Hippocampal formation (tissue), 2 donors: ENCODE measurements at regions not wholly inside any gene's neighbourhood (a gene's known extent, or its start where the extent isn't known, plus 50 kb on each side); places are given as distances from the start of the nearest gene placed in this dataset.
"Not testable (repeated sequence)": the region's sequence is repeated elsewhere in the genome, so short reads cannot be mapped to it uniquely, and the experiment has no call there.

Experiments
- DNase-seq, 2 donors: peaks; one replicate each; lab custom pipeline; 2025; lab: John Stamatoyannopoulos, UW

GRCh38 chr13:60924856-60925255 is 490.8 kb downstream of the PCDH20 start:
- no peak for DNase-seq

- no peak for DNase-seq
These were observed 492.9 kb downstream of the PCDH20 start for GRCh38 chr13:60922576-60923231.

- DNase-seq = no peak
These were observed 496.8 kb downstream of the TDRD3 start for GRCh38 chr13:60893801-60894200.

GRCh38 chr13:60887711-60888110 is 490.7 kb downstream of the TDRD3 start:
- DNase-seq = no peak

GRCh38 chr13:60881507-60881906 is 484.5 kb downstream of the TDRD3 start:
- no peak for DNase-seq

- DNase-seq = no peak
These were observed 476.1 kb downstream of the TDRD3 start for GRCh38 chr13:60873116-60873515.

- DNase-seq = no peak
These were observed 473.1 kb downstream of the TDRD3 start for GRCh38 chr13:60869941-60870613.

- DNase-seq = no peak
These were observed 472.2 kb downstream of the TDRD3 start for GRCh38 chr13:60869225-60869624.

- no peak for DNase-seq
These were observed 465.0 kb downstream of the TDRD3 start for GRCh38 chr13:60862036-60862435.

- DNase-seq = no peak
These were observed 460.7 kb downstream of the TDRD3 start for GRCh38 chr13:60857698-60858097.

- no peak for DNase-seq
These were observed 455.9 kb downstream of the TDRD3 start for GRCh38 chr13:60852886-60853285.

- DNase-seq = no peak
These were observed 454.4 kb downstream of the TDRD3 start for GRCh38 chr13:60851378-60851777.

- DNase-seq = no peak
These were observed 453.5 kb downstream of the TDRD3 start for GRCh38 chr13:60850526-60850925.

- DNase-seq = no peak
These were observed 441.6 kb downstream of the TDRD3 start for GRCh38 chr13:60838581-60838980.

GRCh38 chr13:60837806-60838205 is 440.8 kb downstream of the TDRD3 start:
- no peak for DNase-seq

- no peak for DNase-seq
These were observed 439.8 kb downstream of the TDRD3 start for GRCh38 chr13:60836821-60837220.

GRCh38 chr13:60811581-60811980 is 414.6 kb downstream of the TDRD3 start:
- no peak for DNase-seq

- not testable (repeated sequence) for DNase-seq
These were observed 408.6 kb downstream of the TDRD3 start for GRCh38 chr13:60805640-60806039.

- no peak for DNase-seq
These were observed 401.5 kb downstream of the TDRD3 start for GRCh38 chr13:60798503-60798902.

GRCh38 chr13:60797112-60797511 is 400.1 kb downstream of the TDRD3 start:
- no peak for DNase-seq

GRCh38 chr13:60794751-60795150 is 397.7 kb downstream of the TDRD3 start:
- no peak for DNase-seq

- DNase-seq = no peak
These were observed 393.6 kb downstream of the TDRD3 start for GRCh38 chr13:60790620-60791019.

GRCh38 chr13:60788156-60788829 is 391.3 kb downstream of the TDRD3 start:
- no peak for DNase-seq
